ENCODE measurements at regions not wholly inside any gene's neighbourhood (a gene's known extent, or its start where the extent isn't known, plus 50 kb on each side); places are given as distances from the start of the nearest gene placed in this dataset.

GRCh38 chr7:1286946-1287645 lies 54.4 kb downstream of the UNCX start:
- no peak for DNase-seq (ENCODE audit: low read depth in 2 of 2)

GRCh38 chr7:1287752-1288201 lies 55.1 kb downstream of the UNCX start:
- no peak for DNase-seq (ENCODE audit: low read depth in 2 of 2)

- no peak for DNase-seq (ENCODE audit: low read depth in 2 of 2)
Observed at GRCh38 chr7:1288390-1288995, 55.8 kb downstream of the UNCX start.

- DNase-seq (ENCODE audit: low read depth in 2 of 2) = no peak
Observed at GRCh38 chr7:1288996-1289551, 56.4 kb downstream of the UNCX start.

- DNase-seq (ENCODE audit: low read depth in 2 of 2) = no peak
Observed at GRCh38 chr7:1289666-1290025, 57.0 kb downstream of the UNCX start.

GRCh38 chr7:1290026-1290678 lies 57.5 kb downstream of the UNCX start:
- DNase-seq (ENCODE audit: low read depth in 2 of 2) = peak; percentile 4 to 7

GRCh38 chr7:1290679-1291356 lies 58.1 kb downstream of the UNCX start:
- DNase-seq (ENCODE audit: low read depth in 2 of 2) = no peak

GRCh38 chr7:1291357-1291689 lies 58.7 kb downstream of the UNCX start:
- DNase-seq (ENCODE audit: low read depth in 2 of 2) = no peak

GRCh38 chr7:1291845-1292765 lies 59.4 kb downstream of the UNCX start:
- no peak for DNase-seq (ENCODE audit: low read depth in 2 of 2)

- DNase-seq (ENCODE audit: low read depth in 2 of 2) = no peak
Observed at GRCh38 chr7:1292972-1293830, 60.5 kb downstream of the UNCX start.

- no peak for DNase-seq (ENCODE audit: low read depth in 2 of 2)
Observed at GRCh38 chr7:1293950-1294411, 61.3 kb downstream of the UNCX start.

- DNase-seq (ENCODE audit: low read depth in 2 of 2) = no peak
Observed at GRCh38 chr7:1295776-1296355, 63.2 kb downstream of the UNCX start.

GRCh38 chr7:1296356-1296981 lies 63.8 kb downstream of the UNCX start:
- DNase-seq (ENCODE audit: low read depth in 2 of 2) = no peak

GRCh38 chr7:1297017-1297960 lies 64.6 kb downstream of the UNCX start:
- no peak for DNase-seq (ENCODE audit: low read depth in 2 of 2)

- no peak for DNase-seq (ENCODE audit: low read depth in 2 of 2)
Observed at GRCh38 chr7:1298051-1298930, 65.6 kb downstream of the UNCX start.

- no peak for DNase-seq (ENCODE audit: low read depth in 2 of 2)
Observed at GRCh38 chr7:1298931-1299885, 66.5 kb downstream of the UNCX start.

Measured in stimulated activated CD4-positive, alpha-beta T cell treated with anti-CD3 and anti-CD28 coated beads, Interleukin-15, amount 100 ng/mL, for 48 hours (primary cell).